ENCODE measurements at regions not wholly inside any gene's neighbourhood (a gene's known extent, or its start where the extent isn't known, plus 50 kb on each side); places are given as distances from the start of the nearest gene placed in this dataset.

- Histone ChIP-seq H3K27me3 (no peaks in the 10 kb centered on the region), H3K36me3 (no peaks in the 10 kb centered on the region), H3K4me1 (no peaks in the 10 kb centered on the region), H3K27ac (no peak overlapping the region), H3K4me3 (no peak overlapping the region), H3K9me3 (no peaks in the 10 kb centered on the region)
- TF ChIP-seq CTCF (IDR thresholded peaks at IDR 0.05) = no peak
- no peak for TF ChIP-seq POLR2A (IDR thresholded peaks at IDR 0.05)
- DNase-seq = no peak
- WGBS, 2 donors = 67 to 70% methylated on average over 4 of the region's 4 CpGs
- intact Hi-C loops (cut with DNase I) = no loop called here
Observed at GRCh38 chr17:53420035-53420641, 402.6 kb upstream of the KIF2B start.

GRCh38 chr17:53409588-53409987, 413.1 kb upstream of the KIF2B start:
- Histone ChIP-seq H3K27me3 (no peaks in the 10 kb centered on the region), H3K4me1 (no peaks in the 10 kb centered on the region), H3K4me3 (no peak overlapping the region), H3K9me3 (peaks cover 0 to 10% (median 7%) of the 10 kb centered on the region in 3 donors), H3K27ac (no peak overlapping the region), H3K36me3 (no peaks in the 10 kb centered on the region)
- DNase-seq = no peak
- intact Hi-C loops (cut with DNase I) = no loop called here
- TF ChIP-seq CTCF (IDR thresholded peaks at IDR 0.05) = no peak
- TF ChIP-seq POLR2A (IDR thresholded peaks at IDR 0.05) = no peak
- WGBS, 2 donors = 49 to 57% methylated on average over 2 of the region's 2 CpGs

DNA sequence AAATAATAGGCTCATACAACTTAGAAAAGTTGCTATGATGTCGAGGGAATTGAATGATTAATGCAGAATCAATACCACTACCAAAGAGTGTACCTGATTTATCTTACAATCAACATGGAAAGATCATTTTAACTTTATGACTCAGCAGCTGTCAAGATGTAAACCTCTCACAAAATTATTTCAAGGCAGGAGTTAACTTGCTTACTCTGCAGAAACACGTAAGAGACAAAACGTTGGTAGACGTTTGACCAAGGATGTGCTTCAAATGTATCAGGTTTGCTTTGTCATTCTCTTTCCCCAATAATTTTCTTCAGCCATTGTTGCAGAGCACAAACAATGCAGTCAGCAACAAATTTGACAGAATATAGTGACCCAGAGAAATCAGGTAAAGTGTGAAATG, 415.8 kb upstream of the KIF2B start:
- no peaks in the 10 kb centered on the region for H3K36me3 ChIP-seq
- DNase-seq = no peak

DNA sequence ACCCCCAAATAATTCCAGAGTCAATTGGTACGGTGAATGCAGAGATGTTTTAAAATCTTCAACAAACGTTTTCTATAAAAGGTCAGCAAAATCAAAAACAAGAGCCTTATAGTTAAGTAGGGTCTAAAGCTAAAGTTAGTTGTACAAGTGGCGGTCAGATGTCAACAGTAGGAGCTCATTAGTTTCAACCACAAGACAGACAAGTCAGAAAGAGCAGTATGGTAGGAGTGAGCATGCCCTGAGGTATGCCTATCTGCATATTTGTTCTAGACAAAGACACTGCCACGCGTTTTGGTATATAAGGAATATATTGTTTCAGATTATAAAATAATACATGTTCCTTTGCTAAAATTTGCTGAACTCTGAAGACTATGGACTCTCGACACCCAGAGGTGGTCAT, 431.5 kb upstream of the KIF2B start:
- H3K27me3 ChIP-seq = no peaks in the 10 kb centered on the region
- intact Hi-C loops (cut with DNase I) = no loop called here
- 78 to 84% methylated on average over 6 of the region's 6 CpGs for WGBS, 2 donors

More for the DNA sequence above, 415.8 kb upstream of the KIF2B start:
- 52 to 58% methylated on average over 4 of the region's 4 CpGs for WGBS, 2 donors
- TF ChIP-seq CTCF (IDR thresholded peaks at IDR 0.05) = no peak
- TF ChIP-seq POLR2A (IDR thresholded peaks at IDR 0.05) = no peak
- H3K9me3 ChIP-seq = peaks cover 0 to 10% (median 7%) of the 10 kb centered on the region in 3 donors
- H3K4me3 ChIP-seq = no peak overlapping the region
- no peaks in the 10 kb centered on the region for H3K27me3 ChIP-seq
- H3K27ac ChIP-seq = no peak overlapping the region
- H3K4me1 ChIP-seq = no peaks in the 10 kb centered on the region
- intact Hi-C loops (cut with DNase I) = no loop called here

GRCh38 chr17:53390575-53390974, 432.2 kb upstream of the KIF2B start:
- no peaks in the 10 kb centered on the region for H3K36me3 ChIP-seq
- no peak for TF ChIP-seq CTCF (IDR thresholded peaks at IDR 0.05)
- no peak for TF ChIP-seq POLR2A (IDR thresholded peaks at IDR 0.05)
- 26 to 42% methylated on average over 2 of the region's 2 CpGs for WGBS, 2 donors
- no peak overlapping the region for H3K27ac ChIP-seq
- intact Hi-C loops (cut with DNase I) = no loop called here
- no peaks in the 10 kb centered on the region for H3K27me3 ChIP-seq
- H3K4me1 ChIP-seq = no peaks in the 10 kb centered on the region
- H3K9me3 ChIP-seq = no peaks in the 10 kb centered on the region
- H3K4me3 ChIP-seq = no peak overlapping the region
- DNase-seq = no peak

More for the DNA sequence above, 431.5 kb upstream of the KIF2B start:
- DNase-seq = no peak
- Histone ChIP-seq H3K4me3 (no peak overlapping the region), H3K4me1 (no peaks in the 10 kb centered on the region), H3K27ac (no peak overlapping the region), H3K9me3 (no peaks in the 10 kb centered on the region), H3K36me3 (no peaks in the 10 kb centered on the region)
- TF ChIP-seq POLR2A (IDR thresholded peaks at IDR 0.05) = no peak
- no peak for TF ChIP-seq CTCF (IDR thresholded peaks at IDR 0.05)

All from esophagus squamous epithelium (tissue), 5 donors.